ENCODE measurements at regions not wholly inside any gene's neighbourhood (a gene's known extent, or its start where the extent isn't known, plus 50 kb on each side); places are given as distances from the start of the nearest gene placed in this dataset.

- DNase-seq: no peak
Observed at GRCh38 chr1:220356981-220357850, 85.0 kb upstream of the RAB3GAP2 start.

- peak; percentile 65 for DNase-seq
Observed at GRCh38 chr1:220353229-220354012, 81.2 kb upstream of the RAB3GAP2 start.

- no peak for DNase-seq
Observed at GRCh38 chr1:220348211-220348610, 76.0 kb upstream of the RAB3GAP2 start.

GRCh38 chr1:220347654-220348175 lies 75.5 kb upstream of the RAB3GAP2 start:
- DNase-seq: no peak

GRCh38 chr1:220344745-220345144 lies 72.5 kb upstream of the RAB3GAP2 start:
- no peak for DNase-seq

GRCh38 chr1:220342853-220343252 lies 70.6 kb upstream of the RAB3GAP2 start:
- DNase-seq: no peak

- DNase-seq: no peak
Observed at GRCh38 chr1:220341126-220341525, 68.9 kb upstream of the RAB3GAP2 start.

- DNase-seq: peak; percentile 38
Observed at GRCh38 chr1:220339581-220339980, 67.3 kb upstream of the RAB3GAP2 start.

GRCh38 chr1:220338759-220339158 lies 66.5 kb upstream of the RAB3GAP2 start:
- no peak for DNase-seq

GRCh38 chr1:220336391-220337031 lies 64.3 kb upstream of the RAB3GAP2 start:
- peak; percentile 66 for DNase-seq

- DNase-seq: no peak
Observed at GRCh38 chr1:220335668-220336067, 63.4 kb upstream of the RAB3GAP2 start.

- DNase-seq: no peak
Observed at GRCh38 chr1:220331318-220331717, 59.1 kb upstream of the RAB3GAP2 start.

GRCh38 chr1:220330265-220330664 lies 58.0 kb upstream of the RAB3GAP2 start:
- DNase-seq: peak; percentile 86

GRCh38 chr1:220327106-220327505 lies 54.9 kb upstream of the RAB3GAP2 start:
- DNase-seq: no peak

- DNase-seq: no peak
Observed at GRCh38 chr1:220326578-220326977, 54.3 kb upstream of the RAB3GAP2 start.

- no peak for DNase-seq
Observed at GRCh38 chr1:220325306-220325995, 53.2 kb upstream of the RAB3GAP2 start.

GRCh38 chr1:220323717-220324116 lies 51.5 kb upstream of the RAB3GAP2 start:
- no peak for DNase-seq

- DNase-seq: no peak
Observed at GRCh38 chr1:220322570-220322969, 50.3 kb upstream of the RAB3GAP2 start.
